ENCODE measurements at regions not wholly inside any gene's neighbourhood (a gene's known extent, or its start where the extent isn't known, plus 50 kb on each side); places are given as distances from the start of the nearest gene placed in this dataset.
"Not testable (repeated sequence)": the region's sequence is repeated elsewhere in the genome, so short reads cannot be mapped to it uniquely, and the experiment has no call there.

DNA sequence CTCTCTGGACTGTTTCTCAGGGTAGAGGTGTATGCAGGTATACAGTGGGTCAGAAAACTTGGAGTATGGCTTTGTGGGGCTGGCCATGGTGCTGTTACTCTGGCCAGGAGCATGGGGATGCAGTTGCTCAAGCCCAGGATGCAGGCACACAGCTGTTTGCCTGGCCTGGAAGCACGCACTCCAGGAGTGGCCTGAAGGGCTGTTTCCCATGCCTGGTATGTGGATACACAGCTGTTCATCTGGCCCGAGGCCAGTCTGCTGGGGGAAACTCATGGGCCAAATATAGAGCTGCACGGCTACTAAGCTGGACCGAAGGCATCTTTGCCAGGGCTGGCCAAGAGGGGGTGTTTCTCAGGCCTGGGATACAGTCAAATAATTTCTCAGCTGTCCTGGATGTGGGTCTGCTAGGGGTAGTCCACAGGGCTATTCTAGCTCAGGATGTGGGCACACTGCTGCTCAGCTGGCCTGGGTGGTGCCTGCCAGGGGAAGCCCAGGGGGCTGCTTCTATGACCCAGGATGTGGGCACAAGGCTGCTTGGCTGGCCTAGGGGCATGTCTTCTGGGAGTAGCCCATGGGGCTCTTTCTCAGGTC, 104.1 kb downstream of the THSD1 start:
- TF ChIP-seq GATA2 (CRISPR knock-in tag; IDR thresholded peaks at IDR 0.05); TAF1 (IDR thresholded peaks at IDR 0.05; ENCODE audit: borderline replicate concordance, low read depth, low read length): not testable (repeated sequence)
